ENCODE measurements at regions not wholly inside any gene's neighbourhood (a gene's known extent, or its start where the extent isn't known, plus 50 kb on each side); places are given as distances from the start of the nearest gene placed in this dataset.

DNA sequence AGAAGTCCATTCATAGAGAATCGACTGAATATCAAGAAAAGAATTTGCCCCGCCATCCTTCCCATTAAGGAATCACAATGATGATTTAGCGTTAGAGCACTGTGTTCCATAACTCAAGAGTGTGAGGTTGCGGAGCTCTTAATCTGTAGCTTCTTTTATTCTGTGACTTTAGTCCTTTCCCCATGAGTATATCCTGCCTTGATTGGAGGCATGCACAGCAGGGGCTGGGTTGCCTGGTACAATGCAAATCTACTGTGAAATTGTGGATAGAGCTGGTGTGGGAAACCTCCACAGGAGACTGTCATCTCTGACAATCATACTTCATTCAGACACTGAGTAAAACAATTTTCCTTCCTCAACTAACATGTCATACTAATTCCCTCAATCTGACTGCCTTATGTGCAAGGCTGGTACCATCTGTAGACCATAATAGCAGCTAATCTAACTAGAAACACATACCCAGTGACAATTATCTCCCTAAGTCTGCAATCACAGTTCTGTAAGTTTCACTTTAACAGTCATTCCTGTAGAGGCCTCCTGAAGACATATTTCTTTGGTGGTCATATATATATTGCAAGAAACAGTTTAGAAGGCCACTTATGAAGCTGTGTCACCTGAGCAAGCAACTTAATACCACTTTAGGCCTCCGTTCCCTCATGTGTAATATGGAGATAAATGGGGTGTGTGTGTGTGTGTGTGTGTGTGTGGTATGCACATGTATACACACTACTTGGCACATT, 355.2 kb upstream of the FAM241A start:
- Mint-ChIP-seq H3K9me3 (ENCODE audit: unreplicated experiment) (no peaks in the 10 kb centered on the region), H3K4me1 (ENCODE audit: low read depth, unreplicated experiment) (no peaks in the 10 kb centered on the region), H3K36me3 (ENCODE audit: insufficient read depth, unreplicated experiment) (no peaks in the 10 kb centered on the region), H3K4me3 (ENCODE audit: unreplicated experiment) (no peak overlapping the region), H3K27ac (ENCODE audit: unreplicated experiment) (no peak overlapping the region), H3K27me3 (ENCODE audit: insufficient read depth, unreplicated experiment) (peaks cover 3% of the 10 kb centered on the region)
- CTCF ChIA-PET: no interaction called here
- H3K4me3 ChIP-seq (ENCODE audit: low read depth, low read length): no peak overlapping the region
- intact Hi-C loops (cut with micrococcal nuclease; ENCODE audit: unreplicated experiment): no loop called here
- peaks cover 7% of the 10 kb centered on the region for H3K4me1 ChIP-seq
- POLR2A ChIA-PET: interaction anchor here (0.6 kb wide), 1 partner anchor 50 kb away, joined by 3 read pairs; no protein-coding TSS in a partner anchor
- no peaks in the 10 kb centered on the region; the same call in 1 of the 2 replicates for H3K27me3 ChIP-seq (replicated peaks; ENCODE audit: control insufficient read depth, insufficient read depth, low read length)
- TF ChIP-seq, protein P1, sequence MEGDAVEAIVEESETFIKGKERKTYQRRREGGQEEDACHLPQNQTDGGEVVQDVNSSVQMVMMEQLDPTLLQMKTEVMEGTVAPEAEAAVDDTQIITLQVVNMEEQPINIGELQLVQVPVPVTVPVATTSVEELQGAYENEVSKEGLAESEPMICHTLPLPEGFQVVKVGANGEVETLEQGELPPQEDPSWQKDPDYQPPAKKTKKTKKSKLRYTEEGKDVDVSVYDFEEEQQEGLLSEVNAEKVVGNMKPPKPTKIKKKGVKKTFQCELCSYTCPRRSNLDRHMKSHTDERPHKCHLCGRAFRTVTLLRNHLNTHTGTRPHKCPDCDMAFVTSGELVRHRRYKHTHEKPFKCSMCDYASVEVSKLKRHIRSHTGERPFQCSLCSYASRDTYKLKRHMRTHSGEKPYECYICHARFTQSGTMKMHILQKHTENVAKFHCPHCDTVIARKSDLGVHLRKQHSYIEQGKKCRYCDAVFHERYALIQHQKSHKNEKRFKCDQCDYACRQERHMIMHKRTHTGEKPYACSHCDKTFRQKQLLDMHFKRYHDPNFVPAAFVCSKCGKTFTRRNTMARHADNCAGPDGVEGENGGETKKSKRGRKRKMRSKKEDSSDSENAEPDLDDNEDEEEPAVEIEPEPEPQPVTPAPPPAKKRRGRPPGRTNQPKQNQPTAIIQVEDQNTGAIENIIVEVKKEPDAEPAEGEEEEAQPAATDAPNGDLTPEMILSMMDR (IDR thresholded peaks at IDR 0.05; ENCODE audit: insufficient read depth in 1 of 2, low read depth in 1 of 2, low read length in 1 of 2, severe bottlenecking in 1 of 2, unreplicated experiment in 1 of 2): no peak
- no peaks in the 10 kb centered on the region for H3K36me3 ChIP-seq (ENCODE audit: control insufficient read depth, insufficient read depth, low read length)
- DNase-seq: no peak
- no peaks in the 10 kb centered on the region for H3K9me3 ChIP-seq
- no TSS peak for BruUV-seq (replicated peaks)

DNA sequence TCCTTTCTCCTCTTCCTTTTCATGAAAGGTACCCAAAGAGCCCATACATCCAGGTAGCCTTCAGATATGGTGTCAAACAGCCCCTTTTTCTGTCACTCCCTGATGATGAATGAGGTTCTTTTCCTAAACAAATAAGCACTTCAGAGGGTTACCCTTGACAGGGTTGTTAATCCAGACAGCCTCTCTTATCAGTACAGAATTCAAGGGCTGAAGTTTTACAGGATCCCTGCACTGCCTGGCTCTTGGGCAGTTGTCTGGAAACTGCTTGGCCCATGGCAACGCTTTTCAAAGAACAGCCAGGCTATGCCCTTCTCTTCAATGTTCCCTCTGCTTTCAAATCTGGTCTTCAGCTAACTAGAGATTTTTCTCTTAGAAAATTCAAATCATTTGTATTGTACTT, 352.6 kb upstream of the FAM241A start:
- POLR2A ChIA-PET: interaction anchor here (0.5 kb wide), 1 partner anchor 167 kb away, joined by 6 read pairs; no protein-coding TSS in a partner anchor
- no peak for DNase-seq
- intact Hi-C loops (cut with micrococcal nuclease; ENCODE audit: unreplicated experiment): no loop called here
- Histone ChIP-seq H3K36me3 (ENCODE audit: control insufficient read depth, insufficient read depth, low read length) (no peaks in the 10 kb centered on the region), H3K27me3 (replicated peaks; ENCODE audit: control insufficient read depth, insufficient read depth, low read length) (no peaks in the 10 kb centered on the region; the same call in 1 of the 2 replicates), H3K4me1 (peaks cover 12% of the 10 kb centered on the region), H3K4me3 (ENCODE audit: low read depth, low read length) (no peak overlapping the region), H3K9me3 (no peaks in the 10 kb centered on the region)
- Mint-ChIP-seq H3K27me3 (ENCODE audit: insufficient read depth, unreplicated experiment) (peaks cover 3% of the 10 kb centered on the region), H3K9me3 (ENCODE audit: unreplicated experiment) (no peaks in the 10 kb centered on the region), H3K27ac (ENCODE audit: unreplicated experiment) (no peak overlapping the region), H3K36me3 (ENCODE audit: insufficient read depth, unreplicated experiment) (no peaks in the 10 kb centered on the region), H3K4me3 (ENCODE audit: unreplicated experiment) (no peak overlapping the region), H3K4me1 (ENCODE audit: low read depth, unreplicated experiment) (no peaks in the 10 kb centered on the region)
- CTCF ChIA-PET: no interaction called here
- TF ChIP-seq, protein P1 (IDR thresholded peaks at IDR 0.05; ENCODE audit: insufficient read depth in 1 of 2, low read depth in 1 of 2, low read length in 1 of 2, severe bottlenecking in 1 of 2, unreplicated experiment in 1 of 2): no peak
- BruUV-seq (replicated peaks): no TSS peak

DNA sequence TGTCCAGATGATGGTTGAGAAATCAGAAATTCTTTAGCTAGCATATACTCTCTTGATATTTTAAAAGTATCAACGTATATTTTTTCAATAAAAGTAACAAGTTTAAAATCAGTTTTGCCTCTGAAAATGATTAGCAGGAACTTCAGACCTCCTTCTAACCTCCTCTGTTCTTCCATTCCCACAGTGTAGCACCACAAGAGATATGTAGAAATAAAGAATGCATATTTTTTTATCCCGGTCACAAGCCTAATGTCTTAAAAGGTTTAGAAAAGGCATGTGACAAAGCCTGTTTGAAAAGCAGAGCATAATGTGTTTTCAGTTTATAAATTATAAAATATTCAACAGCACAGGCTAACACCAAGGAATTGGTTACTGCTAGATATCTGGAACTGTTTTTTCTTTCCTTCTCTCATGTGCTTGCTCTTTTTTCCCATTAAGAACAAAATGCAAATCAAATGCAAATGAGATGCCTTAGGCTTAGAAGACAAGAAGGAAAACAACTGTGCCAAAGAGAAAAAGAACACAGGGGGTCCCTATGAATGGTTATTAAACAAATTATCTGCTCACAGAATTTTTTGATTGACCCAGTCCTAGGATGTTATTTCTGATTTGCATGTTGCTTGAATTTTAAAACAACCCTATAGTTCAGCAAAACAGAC, 351.7 kb upstream of the FAM241A start:
- no TSS peak for BruUV-seq (replicated peaks)
- Histone ChIP-seq H3K4me1 (peaks cover 16% of the 10 kb centered on the region), H3K27me3 (replicated peaks; ENCODE audit: control insufficient read depth, insufficient read depth, low read length) (no peaks in the 10 kb centered on the region; the same call in 1 of the 2 replicates), H3K9me3 (no peaks in the 10 kb centered on the region), H3K4me3 (ENCODE audit: low read depth, low read length) (no peak overlapping the region), H3K36me3 (ENCODE audit: control insufficient read depth, insufficient read depth, low read length) (no peaks in the 10 kb centered on the region)
- POLR2A ChIA-PET: no interaction called here
- TF ChIP-seq, protein P1 (IDR thresholded peaks at IDR 0.05; ENCODE audit: insufficient read depth in 1 of 2, low read depth in 1 of 2, low read length in 1 of 2, severe bottlenecking in 1 of 2, unreplicated experiment in 1 of 2): no peak
- CTCF ChIA-PET: no interaction called here
- intact Hi-C loops (cut with micrococcal nuclease; ENCODE audit: unreplicated experiment): no loop called here
- no peaks in the 10 kb centered on the region for H3K36me3 Mint-ChIP-seq (ENCODE audit: insufficient read depth, unreplicated experiment)
- peaks cover 3% of the 10 kb centered on the region for H3K27me3 Mint-ChIP-seq (ENCODE audit: insufficient read depth, unreplicated experiment)
- H3K4me3 Mint-ChIP-seq (ENCODE audit: unreplicated experiment): no peak overlapping the region
- H3K9me3 Mint-ChIP-seq (ENCODE audit: unreplicated experiment): no peaks in the 10 kb centered on the region
- DNase-seq: no peak
- H3K27ac Mint-ChIP-seq (ENCODE audit: unreplicated experiment): no peak overlapping the region
- H3K4me1 Mint-ChIP-seq (ENCODE audit: low read depth, unreplicated experiment): no peaks in the 10 kb centered on the region
